ENCODE measurements at regions not wholly inside any gene's neighbourhood (a gene's known extent, or its start where the extent isn't known, plus 50 kb on each side); places are given as distances from the start of the nearest gene placed in this dataset.

DNA sequence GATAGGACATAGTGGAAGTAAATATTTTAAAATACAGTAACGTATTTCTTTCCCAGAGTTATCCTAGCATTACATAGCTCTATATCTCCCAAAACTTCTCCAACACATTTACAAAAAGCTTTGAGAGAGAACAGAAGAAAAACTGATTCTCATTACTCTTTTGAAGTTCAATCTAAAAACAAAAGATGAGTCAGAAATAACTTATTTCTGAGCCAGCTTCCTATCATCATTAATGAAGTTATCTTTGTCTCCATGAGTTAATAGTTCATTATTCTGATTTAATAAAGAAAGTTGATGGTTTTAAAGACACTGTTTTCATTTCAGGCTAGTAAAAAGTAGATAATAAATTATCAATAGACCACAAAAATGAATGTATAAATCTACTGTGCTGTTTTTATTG is 446.7 kb upstream of the SPRY2 start:
- no peak overlapping the region for H3K4me3 ChIP-seq (ENCODE audit: low read depth in 1 of 3, low read length in 3 of 3)
- no peak overlapping the region for H3K9ac ChIP-seq (ENCODE audit: low read depth in 1 of 2, low read length in 2 of 2)
- TF ChIP-seq HNF4G (IDR thresholded peaks at IDR 0.05), result no peak
- TF ChIP-seq JUND (IDR thresholded peaks at IDR 0.05), result no peak
- no peak for TF ChIP-seq RXRA (IDR thresholded peaks at IDR 0.05)
- no peak for TF ChIP-seq FOXA2 (IDR thresholded peaks at IDR 0.05)
- no peak for TF ChIP-seq FOXA1 (IDR thresholded peaks at IDR 0.05)
- TF ChIP-seq TAF1 (conservative IDR thresholded peaks at IDR 0.05), result no peak
- TF ChIP-seq, protein P1, sequence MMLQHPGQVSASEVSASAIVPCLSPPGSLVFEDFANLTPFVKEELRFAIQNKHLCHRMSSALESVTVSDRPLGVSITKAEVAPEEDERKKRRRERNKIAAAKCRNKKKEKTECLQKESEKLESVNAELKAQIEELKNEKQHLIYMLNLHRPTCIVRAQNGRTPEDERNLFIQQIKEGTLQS (IDR thresholded peaks at IDR 0.05), result no peak
- TF ChIP-seq GABPA (IDR thresholded peaks at IDR 0.05 in 1 of 2, conservative IDR thresholded peaks at IDR 0.05 in 1 of 2), result no peak
- no peak for TF ChIP-seq YY1 (IDR thresholded peaks at IDR 0.05)
- TF ChIP-seq SP1 (IDR thresholded peaks at IDR 0.05), result no peak
- no peak for TF ChIP-seq HNF4A (conservative IDR thresholded peaks at IDR 0.05)
- H3K9me3 ChIP-seq (ENCODE audit: control insufficient read depth in 4 of 4, low read length in 3 of 4), result no peaks in the 10 kb centered on the region
- DNase-seq (ENCODE audit: low spot score), result no peak
- no peaks in the 10 kb centered on the region for H3K4me1 ChIP-seq (ENCODE audit: control insufficient read depth in 4 of 4, insufficient read depth in 4 of 4, low read length in 3 of 4)
- 77% methylated on average over 1 of the region's 1 CpG for WGBS
- H3K27ac ChIP-seq (ENCODE audit: low read depth in 1 of 2, low read length in 2 of 2), result no peak overlapping the region
- no peaks in the 10 kb centered on the region for H3K27me3 ChIP-seq (ENCODE audit: control insufficient read depth in 4 of 4, insufficient read depth in 4 of 4, low read length in 3 of 4)
- no peaks in the 10 kb centered on the region for H3K36me3 ChIP-seq (ENCODE audit: control insufficient read depth in 4 of 4, insufficient read depth in 3 of 4, low read depth in 1 of 4, low read length in 3 of 4)

DNA sequence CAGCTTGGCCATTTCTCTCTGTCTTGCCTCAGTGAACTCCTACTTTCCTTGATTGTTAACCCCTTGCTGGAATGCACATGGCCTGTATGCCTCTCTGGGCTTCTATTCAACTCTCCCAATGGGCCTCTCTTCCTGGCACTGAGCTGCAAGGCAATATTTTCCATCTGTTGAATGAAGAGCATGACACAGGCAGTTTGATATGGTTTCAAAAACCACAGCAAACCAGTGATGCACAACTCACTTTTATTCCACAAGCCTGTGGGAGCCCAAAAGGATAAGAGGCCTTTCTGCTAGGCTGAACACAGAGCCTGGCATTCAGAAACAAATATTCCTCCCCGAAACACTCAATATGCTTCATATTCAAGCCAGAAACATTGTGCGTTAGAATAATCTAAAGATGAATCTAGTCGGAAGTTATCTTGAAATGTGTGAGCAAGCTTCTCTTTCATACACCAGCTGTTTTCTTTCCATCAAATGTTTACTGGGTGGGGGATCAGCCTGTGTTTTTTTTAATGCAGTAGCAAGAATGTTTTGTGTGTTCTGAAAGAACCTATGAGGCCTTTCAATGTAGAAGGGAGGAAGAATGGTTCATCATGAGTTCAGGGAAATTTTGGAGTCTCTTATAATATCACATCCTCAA is 443.1 kb upstream of the SPRY2 start:
- Histone ChIP-seq H3K9ac (ENCODE audit: low read depth in 1 of 2, low read length in 2 of 2) (no peak overlapping the region), H3K36me3 (ENCODE audit: control insufficient read depth in 4 of 4, insufficient read depth in 3 of 4, low read depth in 1 of 4, low read length in 3 of 4) (no peaks in the 10 kb centered on the region), H3K9me3 (ENCODE audit: control insufficient read depth in 4 of 4, low read length in 3 of 4) (no peaks in the 10 kb centered on the region), H3K27ac (ENCODE audit: low read depth in 1 of 2, low read length in 2 of 2) (no peak overlapping the region), H3K4me1 (ENCODE audit: control insufficient read depth in 4 of 4, insufficient read depth in 4 of 4, low read length in 3 of 4) (no peaks in the 10 kb centered on the region), H3K4me3 (ENCODE audit: low read depth in 1 of 3, low read length in 3 of 3) (no peak overlapping the region), H3K27me3 (ENCODE audit: control insufficient read depth in 4 of 4, insufficient read depth in 4 of 4, low read length in 3 of 4) (no peaks in the 10 kb centered on the region)
- 84% methylated on average over 3 of the region's 3 CpGs for WGBS
- TF ChIP-seq HNF4A (conservative IDR thresholded peaks at IDR 0.05), result no peak
- TF ChIP-seq NR2F2 (IDR thresholded peaks at IDR 0.05), result no peak
- TF ChIP-seq EGR1 (IDR thresholded peaks at IDR 0.05; ENCODE audit: low read depth in 2 of 2), result no peak
- DNase-seq (ENCODE audit: low spot score), result no peak

DNA sequence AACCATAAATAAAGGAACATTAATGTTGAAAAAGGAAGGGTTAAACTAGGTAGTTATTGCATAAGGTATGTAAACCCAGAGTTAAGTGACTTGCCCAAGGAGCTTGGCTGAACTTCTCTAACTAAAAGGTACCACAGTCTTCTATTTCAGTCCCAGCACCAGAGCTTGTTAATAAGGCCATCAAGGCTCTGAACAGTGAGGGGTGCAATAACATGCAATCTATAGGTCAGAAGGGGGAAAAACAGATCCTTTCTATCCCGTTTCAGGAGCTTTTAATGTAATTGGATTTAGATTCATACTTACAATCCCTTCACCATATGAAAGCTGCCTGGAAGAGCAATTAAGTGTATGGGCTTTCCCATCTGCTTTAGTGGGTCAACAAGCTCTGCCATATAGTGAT is 441.5 kb upstream of the SPRY2 start:
- WGBS, result 63% methylated on average over 1 of the region's 1 CpG
- H3K9me3 ChIP-seq (ENCODE audit: control insufficient read depth in 4 of 4, low read length in 3 of 4), result no peaks in the 10 kb centered on the region
- TF ChIP-seq SP1 (IDR thresholded peaks at IDR 0.05), result no peak
- TF ChIP-seq HNF4G (IDR thresholded peaks at IDR 0.05), result no peak
- TF ChIP-seq JUND (IDR thresholded peaks at IDR 0.05), result no peak
- no peak for TF ChIP-seq FOXA1 (IDR thresholded peaks at IDR 0.05)
- no peak for TF ChIP-seq EGR1 (IDR thresholded peaks at IDR 0.05; ENCODE audit: low read depth in 2 of 2)
- no peak for TF ChIP-seq NR2F2 (IDR thresholded peaks at IDR 0.05)
- TF ChIP-seq, protein P1 (IDR thresholded peaks at IDR 0.05), result no peak
- TF ChIP-seq GABPA (IDR thresholded peaks at IDR 0.05 in 1 of 2, conservative IDR thresholded peaks at IDR 0.05 in 1 of 2), result no peak
- TF ChIP-seq, protein P2, sequence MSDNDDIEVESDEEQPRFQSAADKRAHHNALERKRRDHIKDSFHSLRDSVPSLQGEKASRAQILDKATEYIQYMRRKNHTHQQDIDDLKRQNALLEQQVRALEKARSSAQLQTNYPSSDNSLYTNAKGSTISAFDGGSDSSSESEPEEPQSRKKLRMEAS (IDR thresholded peaks at IDR 0.05), result no peak
- TF ChIP-seq, protein P3, sequence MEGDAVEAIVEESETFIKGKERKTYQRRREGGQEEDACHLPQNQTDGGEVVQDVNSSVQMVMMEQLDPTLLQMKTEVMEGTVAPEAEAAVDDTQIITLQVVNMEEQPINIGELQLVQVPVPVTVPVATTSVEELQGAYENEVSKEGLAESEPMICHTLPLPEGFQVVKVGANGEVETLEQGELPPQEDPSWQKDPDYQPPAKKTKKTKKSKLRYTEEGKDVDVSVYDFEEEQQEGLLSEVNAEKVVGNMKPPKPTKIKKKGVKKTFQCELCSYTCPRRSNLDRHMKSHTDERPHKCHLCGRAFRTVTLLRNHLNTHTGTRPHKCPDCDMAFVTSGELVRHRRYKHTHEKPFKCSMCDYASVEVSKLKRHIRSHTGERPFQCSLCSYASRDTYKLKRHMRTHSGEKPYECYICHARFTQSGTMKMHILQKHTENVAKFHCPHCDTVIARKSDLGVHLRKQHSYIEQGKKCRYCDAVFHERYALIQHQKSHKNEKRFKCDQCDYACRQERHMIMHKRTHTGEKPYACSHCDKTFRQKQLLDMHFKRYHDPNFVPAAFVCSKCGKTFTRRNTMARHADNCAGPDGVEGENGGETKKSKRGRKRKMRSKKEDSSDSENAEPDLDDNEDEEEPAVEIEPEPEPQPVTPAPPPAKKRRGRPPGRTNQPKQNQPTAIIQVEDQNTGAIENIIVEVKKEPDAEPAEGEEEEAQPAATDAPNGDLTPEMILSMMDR (IDR thresholded peaks at IDR 0.05; ENCODE audit: low read depth, low read length, missing input control), result no peak
- TF ChIP-seq, protein P4, sequence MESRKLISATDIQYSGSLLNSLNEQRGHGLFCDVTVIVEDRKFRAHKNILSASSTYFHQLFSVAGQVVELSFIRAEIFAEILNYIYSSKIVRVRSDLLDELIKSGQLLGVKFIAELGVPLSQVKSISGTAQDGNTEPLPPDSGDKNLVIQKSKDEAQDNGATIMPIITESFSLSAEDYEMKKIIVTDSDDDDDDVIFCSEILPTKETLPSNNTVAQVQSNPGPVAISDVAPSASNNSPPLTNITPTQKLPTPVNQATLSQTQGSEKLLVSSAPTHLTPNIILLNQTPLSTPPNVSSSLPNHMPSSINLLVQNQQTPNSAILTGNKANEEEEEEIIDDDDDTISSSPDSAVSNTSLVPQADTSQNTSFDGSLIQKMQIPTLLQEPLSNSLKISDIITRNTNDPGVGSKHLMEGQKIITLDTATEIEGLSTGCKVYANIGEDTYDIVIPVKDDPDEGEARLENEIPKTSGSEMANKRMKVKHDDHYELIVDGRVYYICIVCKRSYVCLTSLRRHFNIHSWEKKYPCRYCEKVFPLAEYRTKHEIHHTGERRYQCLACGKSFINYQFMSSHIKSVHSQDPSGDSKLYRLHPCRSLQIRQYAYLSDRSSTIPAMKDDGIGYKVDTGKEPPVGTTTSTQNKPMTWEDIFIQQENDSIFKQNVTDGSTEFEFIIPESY (IDR thresholded peaks at IDR 0.05), result no peak
- no peak for TF ChIP-seq FOXA2 (IDR thresholded peaks at IDR 0.05)

More for the DNA sequence above, 441.5 kb upstream of the SPRY2 start:
- H3K27ac ChIP-seq (ENCODE audit: low read depth in 1 of 2, low read length in 2 of 2), result no peak overlapping the region
- H3K36me3 ChIP-seq (ENCODE audit: control insufficient read depth in 4 of 4, insufficient read depth in 3 of 4, low read depth in 1 of 4, low read length in 3 of 4), result no peaks in the 10 kb centered on the region
- no peaks in the 10 kb centered on the region for H3K27me3 ChIP-seq (ENCODE audit: control insufficient read depth in 4 of 4, insufficient read depth in 4 of 4, low read length in 3 of 4)
- no peak overlapping the region for H3K4me3 ChIP-seq (ENCODE audit: low read depth in 1 of 3, low read length in 3 of 3)
- no peak for DNase-seq (ENCODE audit: low spot score)
- no peaks in the 10 kb centered on the region for H3K4me1 ChIP-seq (ENCODE audit: control insufficient read depth in 4 of 4, insufficient read depth in 4 of 4, low read length in 3 of 4)
- no peak overlapping the region for H3K9ac ChIP-seq (ENCODE audit: low read depth in 1 of 2, low read length in 2 of 2)
